DND-41 (cell line): ENCODE measurements at regions not wholly inside any gene's neighbourhood (a gene's known extent, or its start where the extent isn't known, plus 50 kb on each side); places are given as distances from the start of the nearest gene placed in this dataset.

Source experiments
- ATAC-seq: fragments of 200-7000 bp; cut with Tn5 transposase; 3 replicates; pipeline ENCODE4 v1.9.1; 2021; ENCODE audit warnings: low read depth; ENCODE audit not compliant: insufficient read depth
- DNase-seq: peaks from one replicate; pipeline ENCODE4 v3.0.0-alpha.2; 2020
- H2AFZ ChIP-seq: 2 replicates; pipeline ENCODE4 v1.6.0; 2012; ENCODE audit warnings: low read depth, low read length
- H3K27ac ChIP-seq: 2 replicates; pipeline ENCODE4 v1.5.1; 2012; ENCODE audit warnings: low read length, inconsistent platforms
- H3K27me3 ChIP-seq: fragments of 200-600 bp; sonication (generic); 2 replicates; pipeline ENCODE4 v1.6.0; 2012; ENCODE audit warnings: low read length, mild to moderate bottlenecking, inconsistent platforms; ENCODE audit not compliant: insufficient read depth, poor library complexity
- H3K36me3 ChIP-seq: 2 replicates; pipeline ENCODE4 v1.5.1; 2012; ENCODE audit warnings: low read length, inconsistent platforms; ENCODE audit not compliant: insufficient read depth
- H3K4me1 ChIP-seq: 2 replicates; pipeline ENCODE4 v1.5.1; 2012; ENCODE audit warnings: mild to moderate bottlenecking, low read length; ENCODE audit not compliant: insufficient read depth
- H3K4me2 ChIP-seq: 2 replicates; pipeline ENCODE4 v1.6.0; 2012; ENCODE audit warnings: mild to moderate bottlenecking, moderate library complexity, low read length, inconsistent platforms; ENCODE audit not compliant: insufficient read depth
- H3K4me3 ChIP-seq, 2 experiments: fragments of 200-600 bp in 1 of 2; shearing (Covaris generic) in 1 of 2; 2 replicates each; pipeline ENCODE4 v1.5.1; 2012 to 2016; ENCODE audit warnings: inconsistent platforms in 2 of 2, low read length in 2 of 2, mild to moderate bottlenecking in 2 of 2, low read depth in 1 of 2, moderate library complexity in 1 of 2
- H3K79me2 ChIP-seq: 2 replicates; pipeline ENCODE4 v1.6.0; 2012; ENCODE audit warnings: low read length, inconsistent platforms; ENCODE audit not compliant: insufficient read depth
- H3K9ac ChIP-seq: 2 replicates; pipeline ENCODE4 v1.6.0; 2012; ENCODE audit warnings: low read depth, mild to moderate bottlenecking, inconsistent platforms, low read length, moderate library complexity
- H3K9me3 ChIP-seq: 2 replicates; pipeline ENCODE4 v1.5.1; 2012; ENCODE audit warnings: low read length, moderate library complexity, mild to moderate bottlenecking, inconsistent platforms; ENCODE audit not compliant: insufficient read depth, severe bottlenecking
- H4K20me1 ChIP-seq: 2 replicates; pipeline ENCODE4 v1.6.0; 2012; ENCODE audit warnings: low read length; ENCODE audit not compliant: insufficient read depth
- CTCF ChIP-seq: IDR thresholded peaks from 2 replicates; pipeline ENCODE4 v1.5.1; 2012; ENCODE audit warnings: borderline replicate concordance, low read length, moderate library complexity, mild to moderate bottlenecking; ENCODE audit not compliant: poor library complexity, severe bottlenecking; ENCODE audit errors: extremely low read depth
- EZH2 ChIP-seq: IDR thresholded peaks from 3 replicates; pipeline ENCODE4 v1.6.1; 2012; ENCODE audit warnings: borderline replicate concordance, low read depth, mild to moderate bottlenecking, moderate library complexity, low read length, inconsistent platforms; ENCODE audit not compliant: severe bottlenecking

- no peaks in the 10 kb centered on the region for H3K9me3 ChIP-seq
- no peaks in the 10 kb centered on the region for H3K27me3 ChIP-seq
- H3K9ac ChIP-seq: no peak overlapping the region
- TF ChIP-seq CTCF: no peak
- TF ChIP-seq EZH2: no peak
- no peak overlapping the region for H2AFZ ChIP-seq
- H3K4me2 ChIP-seq: no peak overlapping the region
- no peaks in the 10 kb centered on the region for H3K79me2 ChIP-seq
- H4K20me1 ChIP-seq: no peaks in the 10 kb centered on the region
- H3K4me1 ChIP-seq: no peaks in the 10 kb centered on the region
- ATAC-seq (no peak), DNase-seq (no peak)
- no peaks in the 10 kb centered on the region for H3K36me3 ChIP-seq
- no peak overlapping the region for H3K27ac ChIP-seq
- H3K4me3 ChIP-seq: no peak overlapping the region
Observed at GRCh38 chr7:108634036-108634435, 64.4 kb downstream of the DNAJB9 start.

GRCh38 chr7:108634535-108634934, 64.9 kb downstream of the DNAJB9 start:
- no peaks in the 10 kb centered on the region for H4K20me1 ChIP-seq
- no peaks in the 10 kb centered on the region for H3K79me2 ChIP-seq
- no peak overlapping the region for H3K4me2 ChIP-seq
- no peaks in the 10 kb centered on the region for H3K4me1 ChIP-seq
- no peaks in the 10 kb centered on the region for H3K27me3 ChIP-seq
- no peaks in the 10 kb centered on the region for H3K36me3 ChIP-seq
- no peaks in the 10 kb centered on the region for H3K9me3 ChIP-seq
- DNase-seq (no peak), ATAC-seq (no peak)
- H3K27ac ChIP-seq: no peak overlapping the region
- no peak overlapping the region for H2AFZ ChIP-seq
- no peak for TF ChIP-seq CTCF
- no peak overlapping the region for H3K9ac ChIP-seq
- H3K4me3 ChIP-seq: no peak overlapping the region

- H3K9me3 ChIP-seq: no peaks in the 10 kb centered on the region
- H3K4me1 ChIP-seq: no peaks in the 10 kb centered on the region
- H3K27ac ChIP-seq: no peak overlapping the region
- no peak overlapping the region for H2AFZ ChIP-seq
- H3K9ac ChIP-seq: no peak overlapping the region
- no peaks in the 10 kb centered on the region for H3K27me3 ChIP-seq
- DNase-seq (no peak), ATAC-seq (no peak)
- no peak for TF ChIP-seq CTCF
- no peak for TF ChIP-seq EZH2
- H4K20me1 ChIP-seq: no peaks in the 10 kb centered on the region
- no peak overlapping the region for H3K4me2 ChIP-seq
- no peaks in the 10 kb centered on the region for H3K36me3 ChIP-seq
- H3K79me2 ChIP-seq: no peaks in the 10 kb centered on the region
- no peak overlapping the region for H3K4me3 ChIP-seq
Observed at GRCh38 chr7:108637049-108637621, 67.5 kb downstream of the DNAJB9 start.

GRCh38 chr7:108642126-108642525, 72.5 kb downstream of the DNAJB9 start:
- ATAC-seq: no peak
- no peak overlapping the region for H3K27ac ChIP-seq
- no peak overlapping the region for H3K9ac ChIP-seq
- no peak for DNase-seq
- no peaks in the 10 kb centered on the region for H3K4me1 ChIP-seq
- H3K79me2 ChIP-seq: no peaks in the 10 kb centered on the region
- H3K36me3 ChIP-seq: no peaks in the 10 kb centered on the region
- H4K20me1 ChIP-seq: no peaks in the 10 kb centered on the region
- no peak for TF ChIP-seq CTCF
- TF ChIP-seq EZH2: no peak
- H3K27me3 ChIP-seq: no peaks in the 10 kb centered on the region
- no peak overlapping the region for H3K4me2 ChIP-seq
- H3K4me3 ChIP-seq: no peak overlapping the region
- no peak overlapping the region for H2AFZ ChIP-seq
- H3K9me3 ChIP-seq: no peaks in the 10 kb centered on the region
